GM21619 (cell line): ENCODE measurements at regions not wholly inside any gene's neighbourhood (a gene's known extent, or its start where the extent isn't known, plus 50 kb on each side); places are given as distances from the start of the nearest gene placed in this dataset.
"Not testable (repeated sequence)": the region's sequence is repeated elsewhere in the genome, so short reads cannot be mapped to it uniquely, and the experiment has no call there.

Experiments used
- ATAC-seq: cut with Tn5 transposase; IDR thresholded peaks from one replicate; pipeline ENCODE4 v1.9.1; 2021; ENCODE audit not compliant: unreplicated experiment

GRCh38 chr10:3255075-3255474, 82.5 kb upstream of the PITRM1 start:
- no peak for ATAC-seq

DNA sequence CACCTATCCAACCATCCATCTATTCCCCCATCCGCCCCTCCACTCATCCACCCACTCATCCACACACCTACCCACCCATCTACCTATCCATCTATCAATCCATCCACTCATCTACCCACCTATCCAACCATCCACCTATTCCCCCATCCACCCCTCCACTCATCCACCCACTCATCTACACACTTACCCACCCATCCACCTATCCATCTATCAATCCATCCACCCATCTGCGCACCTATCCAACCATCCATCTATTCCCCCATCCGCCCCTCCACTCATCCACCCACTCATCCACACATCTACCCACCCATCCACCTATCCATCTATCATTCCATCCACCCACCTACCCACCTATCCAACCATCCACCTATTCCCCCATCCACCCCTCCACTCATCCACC, 81.4 kb upstream of the PITRM1 start:
- not testable (repeated sequence) for ATAC-seq

DNA sequence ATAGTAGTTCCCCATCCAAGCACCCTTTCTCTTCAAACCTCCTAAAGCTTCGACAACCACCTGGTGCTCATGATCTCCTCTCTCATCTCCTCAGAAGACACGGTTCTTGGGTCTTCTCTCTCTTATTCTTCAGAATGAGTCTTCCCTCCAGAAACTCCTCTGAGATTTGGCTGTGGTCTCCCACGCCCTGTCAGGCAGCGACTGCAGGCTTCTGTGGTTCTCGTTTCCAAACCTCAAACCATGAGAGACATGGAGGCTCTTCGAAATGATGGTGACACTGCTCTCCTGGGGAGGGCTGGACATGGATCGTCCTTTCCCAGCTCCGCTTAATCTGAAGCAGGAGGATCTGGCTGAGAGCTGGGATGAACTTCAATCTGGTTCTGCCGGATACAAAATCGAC, 78.6 kb upstream of the PITRM1 start:
- no peak for ATAC-seq

GRCh38 chr10:3249307-3249889, 76.8 kb upstream of the PITRM1 start:
- no peak for ATAC-seq

DNA sequence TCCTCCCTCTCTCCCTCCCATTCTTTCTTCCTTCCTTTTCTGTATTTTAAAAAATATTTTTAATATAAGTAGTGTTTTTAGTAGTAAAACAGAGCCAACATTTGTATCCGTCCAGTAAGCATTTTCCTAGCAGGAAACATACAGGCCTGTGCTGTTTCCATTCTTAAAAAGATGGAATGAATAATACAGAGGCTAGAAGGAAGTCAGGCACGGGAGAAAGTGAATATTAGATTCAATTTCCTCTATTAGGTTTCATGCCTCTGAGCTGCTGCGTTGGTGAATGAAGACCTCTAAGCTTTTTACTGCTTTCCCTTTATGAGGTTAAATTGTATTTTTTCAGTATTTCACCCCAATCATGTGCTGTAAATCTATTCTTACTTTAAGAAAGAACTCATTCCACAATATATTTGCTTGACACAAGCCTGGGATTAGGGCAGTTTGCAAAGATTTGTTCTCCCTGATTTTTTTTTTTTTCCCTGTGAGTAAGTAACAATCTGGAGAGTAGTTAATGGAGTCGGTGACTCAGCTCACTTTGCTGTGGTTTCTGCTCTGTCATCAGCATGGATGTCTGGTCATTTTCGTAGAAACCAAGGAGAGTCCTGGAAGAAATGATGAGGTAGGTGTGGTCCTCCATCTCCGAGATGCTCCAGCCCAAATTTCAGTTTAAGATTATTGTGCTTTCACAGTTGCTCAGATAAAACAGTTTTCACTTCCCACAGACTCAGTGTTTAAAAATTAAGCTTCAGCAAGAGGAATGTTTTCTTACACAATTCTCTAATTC, 76.1 kb upstream of the PITRM1 start:
- ATAC-seq, result no peak

DNA sequence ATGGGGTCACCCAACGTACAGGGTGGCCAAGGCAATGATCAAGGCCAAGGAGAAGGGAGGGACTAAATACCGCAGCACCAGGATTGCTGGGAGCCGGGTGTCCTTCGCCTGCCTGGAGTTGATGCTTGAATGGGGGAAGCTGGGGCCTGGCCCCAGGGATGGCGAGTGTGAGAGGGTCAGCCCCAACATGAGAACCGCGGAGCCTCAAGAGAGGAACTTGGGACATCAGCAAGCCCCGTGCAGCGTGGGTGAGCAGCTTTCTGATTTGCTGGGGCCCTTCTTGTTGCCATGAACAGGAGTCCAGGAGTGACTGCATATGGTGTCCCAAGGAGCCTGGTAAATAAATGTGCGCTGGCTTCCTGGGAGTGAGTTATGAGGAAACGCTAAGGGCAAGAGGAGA, 72.8 kb upstream of the PITRM1 start:
- no peak for ATAC-seq

DNA sequence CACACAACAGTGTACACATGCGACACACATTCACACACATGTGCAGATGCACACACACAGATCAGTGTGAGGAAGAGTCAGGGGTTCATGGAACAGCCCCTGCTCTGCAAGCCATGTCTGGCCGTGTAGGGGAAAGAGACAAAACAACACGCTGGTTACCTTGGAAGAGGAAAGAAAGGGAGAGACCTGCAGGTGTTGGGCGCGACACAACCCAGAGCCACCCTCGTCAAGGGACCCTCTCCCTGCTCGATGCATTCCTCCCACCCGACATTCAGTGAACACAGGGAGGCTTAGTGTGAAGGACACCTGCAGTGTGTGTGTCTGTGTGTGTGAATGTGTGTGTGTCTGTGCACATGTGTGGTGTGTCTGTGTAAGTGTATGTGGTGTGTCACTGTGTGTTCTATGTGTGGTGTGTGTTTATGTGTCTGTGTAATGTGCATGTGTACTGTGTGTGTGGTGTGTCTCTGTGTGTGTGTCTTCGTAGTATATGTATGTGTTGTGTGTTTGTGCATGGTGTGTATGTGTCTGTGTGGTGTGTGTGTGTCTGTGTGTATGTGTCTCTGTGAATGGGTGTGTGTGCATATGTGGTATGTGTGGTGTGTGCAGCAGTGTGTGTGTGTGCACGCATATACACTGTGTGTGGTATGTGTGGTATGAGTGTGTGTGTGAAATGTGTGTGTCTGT, 69.5 kb upstream of the PITRM1 start:
- no peak for ATAC-seq

DNA sequence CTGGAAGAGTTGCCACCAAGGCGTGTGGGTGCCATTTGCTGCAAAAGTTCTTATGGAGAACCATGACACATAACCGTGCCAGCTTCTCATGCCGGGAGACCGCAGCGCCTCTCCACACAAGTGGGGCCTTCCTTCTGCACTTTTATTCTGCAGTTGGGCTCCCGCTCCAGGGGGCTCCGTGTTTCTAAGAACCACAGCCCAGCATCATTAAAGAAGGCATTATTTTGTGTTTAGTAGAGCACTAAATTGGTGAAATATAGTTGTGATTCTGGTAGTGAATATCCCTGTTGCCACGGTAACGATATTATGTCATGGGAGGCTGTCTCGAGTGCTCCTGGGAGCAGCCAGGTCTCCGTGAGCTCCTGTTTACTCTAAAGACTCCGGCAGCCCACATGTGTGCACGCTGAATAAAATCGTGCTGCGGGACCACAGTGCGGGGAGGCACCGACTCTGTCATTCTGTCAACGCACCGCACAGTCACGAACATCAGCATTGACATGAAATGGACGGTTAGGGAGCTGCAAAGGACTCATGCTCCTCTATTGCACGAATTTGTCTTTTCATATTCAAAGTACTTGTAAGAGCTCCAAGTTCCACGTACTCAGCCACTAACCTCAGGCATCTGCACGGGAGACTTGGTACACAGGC, 68.8 kb upstream of the PITRM1 start:
- no peak for ATAC-seq

DNA sequence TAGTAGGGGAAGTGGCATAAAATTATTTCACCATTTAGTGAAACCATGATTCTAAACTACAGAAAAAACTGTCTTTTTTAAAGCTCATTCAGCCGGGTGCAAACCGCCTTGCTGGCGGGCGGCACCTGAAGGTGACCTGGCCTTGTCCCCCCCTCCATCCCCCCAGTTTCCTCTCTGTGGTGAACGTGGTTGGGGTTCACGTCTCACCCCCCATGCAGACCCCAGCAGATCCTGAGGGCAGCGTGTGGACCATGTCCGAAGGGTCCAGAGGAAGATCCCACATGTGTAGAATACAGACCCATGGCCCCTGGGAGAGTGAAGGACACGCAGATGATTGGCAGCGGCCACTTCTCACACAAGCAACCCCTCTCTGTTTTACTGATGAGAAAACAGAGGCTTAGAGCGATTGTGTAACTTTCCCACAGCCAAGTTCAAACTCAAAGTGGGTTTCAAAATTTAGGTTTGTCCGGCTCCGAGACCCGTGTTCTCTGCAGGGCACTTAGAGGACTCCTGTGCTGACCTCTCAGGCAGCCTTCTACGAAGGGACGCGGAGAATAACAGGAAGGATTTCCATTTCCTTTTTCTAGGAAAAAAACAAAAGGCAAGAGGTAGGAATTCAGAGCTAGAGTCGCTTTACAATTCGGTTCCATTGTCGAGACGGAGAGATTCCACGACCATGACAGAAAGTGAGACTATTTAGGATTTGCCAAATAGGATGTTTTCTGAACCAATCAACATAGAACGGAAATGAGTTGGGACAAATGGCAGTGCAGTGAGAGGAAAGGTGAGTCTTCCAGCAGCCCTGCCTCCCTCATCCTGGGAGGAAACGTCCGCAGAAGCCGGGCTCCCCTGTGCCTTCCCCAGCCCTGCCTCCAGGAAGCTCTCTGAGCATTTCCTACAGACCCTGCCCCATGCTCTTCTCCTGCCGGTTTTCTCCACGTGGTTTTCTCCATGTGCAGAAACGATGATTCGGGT, 67.6 kb upstream of the PITRM1 start:
- ATAC-seq, result no peak

DNA sequence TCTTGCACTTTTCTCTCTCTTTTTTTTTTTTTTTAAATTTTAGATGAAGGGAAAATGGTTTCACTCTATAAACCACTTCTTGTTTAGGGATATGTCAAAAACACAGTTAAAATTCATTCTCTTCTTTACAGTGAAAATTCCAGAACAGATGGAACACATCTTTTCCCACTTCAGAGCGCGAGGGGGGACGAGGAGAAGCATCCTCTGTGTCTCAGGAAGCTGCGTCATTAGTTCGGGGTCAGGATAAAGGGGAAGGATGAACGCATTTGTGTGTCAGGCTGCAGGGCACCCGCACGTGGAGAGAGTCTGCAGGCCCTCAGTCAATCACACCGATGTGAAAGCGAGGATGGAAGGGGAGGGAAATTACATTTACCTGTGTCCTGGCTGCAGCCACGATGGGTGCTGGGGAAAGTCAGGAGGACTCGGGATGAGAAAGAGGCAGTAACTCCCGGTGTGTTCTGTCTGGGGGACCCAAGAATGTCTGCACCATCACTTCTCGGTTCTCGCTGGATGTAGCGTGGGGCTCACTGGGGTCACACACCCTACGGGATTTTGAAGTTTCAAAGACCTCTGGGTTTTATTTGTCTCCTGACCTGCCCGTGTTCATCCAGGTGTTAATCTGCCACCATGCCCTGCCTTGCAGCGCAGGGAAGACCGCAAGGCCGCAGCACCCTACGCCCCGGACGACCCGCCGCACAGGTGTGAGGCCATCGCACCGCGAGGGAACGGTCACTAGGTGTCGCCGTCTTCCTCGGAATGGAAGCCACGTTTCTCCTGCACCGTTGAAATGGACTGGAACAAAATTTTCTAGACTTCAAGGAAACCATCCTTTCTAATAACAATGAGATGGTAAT, 66.7 kb upstream of the PITRM1 start:
- no peak for ATAC-seq

DNA sequence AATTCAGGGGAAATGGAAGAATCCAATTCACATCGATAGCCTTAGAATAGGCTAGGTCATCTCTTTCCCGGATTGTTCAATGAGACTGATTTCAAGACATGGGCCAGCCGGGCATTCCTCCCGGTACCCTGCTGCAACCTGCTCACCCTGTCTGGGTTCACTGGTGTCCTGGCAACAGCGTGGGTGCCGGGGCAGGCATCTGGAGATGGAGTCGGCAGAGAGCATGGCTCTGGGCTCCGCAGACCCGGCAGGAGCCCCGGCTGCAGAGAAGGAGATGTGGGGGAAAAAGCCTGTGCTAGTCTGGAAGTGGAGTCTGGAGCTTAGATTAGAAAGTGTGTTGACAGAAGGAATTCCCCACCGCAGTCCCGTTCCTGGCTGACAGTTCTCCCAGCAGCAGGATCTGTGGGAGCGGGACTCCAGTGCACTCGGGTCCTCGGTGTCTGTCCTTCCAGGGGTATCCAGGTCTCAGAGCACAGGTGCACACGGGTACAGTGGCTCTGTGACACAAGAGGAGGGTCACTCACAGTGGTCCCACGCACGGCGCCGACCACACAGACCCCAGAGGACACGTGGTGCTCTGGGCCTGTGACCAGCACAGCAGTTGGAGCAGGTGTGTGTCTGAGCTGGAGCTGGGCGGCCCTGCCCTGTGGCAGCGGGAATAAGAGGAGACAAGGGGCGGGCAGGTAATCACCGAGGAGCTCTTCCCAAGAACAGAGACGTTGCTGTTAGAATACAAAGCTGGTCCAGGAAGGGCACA, 65.7 kb upstream of the PITRM1 start:
- ATAC-seq, result no peak

DNA sequence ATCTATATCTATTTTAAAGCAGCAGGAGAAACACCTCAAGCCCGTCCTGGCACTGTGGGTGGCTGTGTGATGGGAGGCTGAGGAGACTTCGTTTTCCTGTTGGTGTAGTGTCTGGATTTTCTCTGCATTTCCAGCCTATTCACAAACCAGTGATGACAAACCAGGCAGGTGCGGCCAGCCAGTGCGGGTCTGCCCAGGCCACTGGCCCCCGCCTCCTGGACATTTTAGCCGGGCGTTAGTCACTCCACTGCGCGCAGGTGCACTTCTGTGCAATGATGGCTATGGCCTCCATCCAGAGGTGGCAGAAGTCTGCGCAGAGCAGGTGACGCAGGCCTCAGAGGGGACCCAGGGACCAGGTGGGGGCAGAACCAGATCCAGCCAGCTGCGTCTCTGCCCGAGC, 64.9 kb upstream of the PITRM1 start:
- ATAC-seq, result no peak

DNA sequence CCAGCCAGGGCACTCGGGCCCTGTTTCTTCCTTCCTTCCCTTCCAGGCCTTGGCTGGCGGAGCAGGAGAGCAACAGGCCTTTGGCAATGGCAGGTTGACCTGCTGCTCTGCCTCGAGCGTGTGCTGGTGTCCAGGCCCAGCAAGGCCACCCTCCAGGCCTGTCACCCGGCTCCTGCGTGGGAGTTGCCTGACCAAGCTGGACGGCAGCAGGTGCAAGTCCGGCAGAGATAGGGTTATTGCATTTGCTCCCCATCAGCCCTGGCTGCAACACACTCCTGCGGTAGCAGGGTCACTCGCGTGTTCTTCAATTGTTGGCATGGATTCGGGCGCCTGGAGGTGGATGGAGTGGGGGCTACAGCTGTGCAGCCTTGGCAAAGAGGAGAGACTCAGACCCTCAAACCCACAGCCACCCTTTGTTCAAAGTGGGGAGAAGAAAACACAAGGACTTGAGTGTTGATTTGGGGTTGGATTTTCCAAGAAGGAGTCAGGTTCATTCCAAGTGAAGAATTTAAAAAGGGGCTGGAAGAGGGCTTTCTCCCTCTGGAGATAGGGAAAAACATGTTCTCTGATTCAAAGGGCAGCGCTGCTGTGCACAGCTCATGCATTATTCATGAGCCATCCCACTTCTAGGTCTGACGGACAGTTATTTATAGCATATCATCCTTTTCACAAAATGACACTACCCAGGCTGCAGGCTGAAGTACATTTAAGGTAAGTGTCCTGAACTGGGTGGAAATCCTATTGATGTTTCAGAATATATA, 64.2 kb upstream of the PITRM1 start:
- ATAC-seq, result no peak

DNA sequence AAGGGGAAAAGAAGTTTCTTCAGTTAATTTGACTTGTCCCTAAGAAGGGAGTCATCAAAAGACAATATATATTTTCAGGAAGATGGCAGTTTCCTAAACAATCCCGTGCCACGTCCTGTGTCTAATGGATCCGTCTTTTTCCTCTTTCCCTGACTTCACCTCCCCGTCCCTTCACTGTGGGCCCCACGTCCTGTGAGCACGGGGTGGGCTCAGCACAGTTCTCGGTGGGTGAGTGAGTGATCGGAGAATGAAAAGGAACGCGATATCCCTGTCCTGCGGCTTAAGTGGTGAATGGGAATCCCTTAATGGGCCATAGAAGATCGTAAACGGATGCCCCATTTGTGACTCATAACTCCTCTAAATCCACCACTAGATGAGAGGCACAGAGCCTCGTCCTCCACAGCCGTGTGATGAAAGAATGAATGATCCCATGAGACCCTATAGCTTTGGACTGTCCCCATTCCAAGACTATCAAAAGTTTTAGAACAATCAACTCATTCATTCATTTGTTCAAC, 63.5 kb upstream of the PITRM1 start:
- no peak for ATAC-seq

DNA sequence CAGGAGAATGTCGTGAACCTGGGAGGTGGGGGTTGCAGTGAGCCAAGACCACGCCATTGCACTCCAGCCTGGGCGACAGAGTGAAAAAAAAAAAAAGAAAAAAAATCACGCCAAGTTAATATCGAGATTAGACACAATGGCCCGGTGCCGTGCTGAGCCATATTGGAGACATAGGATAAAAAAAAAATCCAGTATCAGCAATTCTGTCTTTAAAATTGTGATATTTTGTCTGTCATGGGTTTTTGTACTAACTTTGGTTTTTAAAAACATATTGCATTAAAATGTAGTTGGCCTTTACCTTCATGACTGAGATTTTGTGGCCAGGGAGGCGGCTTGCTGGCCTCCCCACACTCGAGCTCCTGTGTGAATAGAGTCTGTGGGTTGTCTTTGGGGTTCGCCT, 62.8 kb upstream of the PITRM1 start:
- ATAC-seq, result no peak

DNA sequence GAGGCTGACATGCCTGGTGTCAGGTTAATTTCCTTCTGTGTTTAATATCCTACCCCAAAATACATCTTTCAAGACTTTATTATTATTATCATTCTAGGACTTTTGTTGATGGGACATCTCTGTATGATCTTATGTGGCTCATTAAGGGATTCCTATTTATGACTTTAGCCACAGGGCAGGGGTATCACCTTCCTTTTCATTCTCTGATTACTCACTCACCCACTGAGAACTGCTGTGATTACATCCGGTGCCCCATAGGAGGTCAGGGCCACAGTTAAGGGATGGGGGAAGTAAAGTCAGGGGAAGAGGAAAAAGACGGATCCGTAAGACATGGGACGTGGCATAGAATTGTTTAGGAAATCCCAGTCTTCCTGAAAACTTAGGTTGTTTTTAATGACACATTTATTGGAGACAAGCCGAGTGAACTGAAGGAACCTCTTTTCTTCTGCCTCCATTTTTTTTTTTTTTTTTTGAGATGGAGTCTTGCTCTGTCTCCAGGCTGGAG, 61.0 kb upstream of the PITRM1 start:
- no peak for ATAC-seq

DNA sequence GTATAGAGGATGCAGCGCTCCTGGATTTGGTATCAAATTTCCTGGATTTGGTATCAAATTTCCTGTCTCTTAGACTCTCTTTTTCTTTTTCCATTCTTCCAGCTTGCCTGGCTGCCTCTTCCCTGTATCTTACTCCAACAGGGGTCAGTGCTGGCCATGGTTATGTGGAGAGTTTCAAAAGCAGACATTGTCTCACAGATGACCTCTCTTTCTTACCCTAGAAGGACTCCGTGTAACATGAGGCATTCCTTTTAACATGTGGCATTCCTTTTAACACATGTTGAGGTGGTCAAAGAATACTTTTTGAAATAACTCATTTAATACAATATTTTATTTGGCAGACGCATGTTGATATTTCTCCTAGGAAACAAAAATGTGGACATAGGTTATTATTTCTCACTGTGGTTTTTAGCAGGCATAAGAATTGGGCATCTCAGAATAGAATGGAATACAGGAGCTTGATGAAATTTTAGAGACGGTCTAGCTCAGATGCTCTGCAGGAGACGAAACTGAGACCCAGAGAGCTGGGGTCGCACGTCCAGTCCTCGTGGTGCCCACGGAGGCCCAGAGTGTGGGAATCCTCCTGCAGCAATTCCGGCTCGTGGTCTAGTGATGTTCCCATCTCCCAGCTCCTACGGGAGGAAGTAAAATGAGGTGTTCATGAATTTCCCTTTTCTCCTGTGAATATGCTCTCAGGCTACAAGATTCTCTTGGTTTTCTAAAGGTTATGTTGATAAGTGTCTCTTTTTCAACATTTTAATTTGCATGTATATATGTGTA, 59.6 kb upstream of the PITRM1 start:
- no peak for ATAC-seq
